HepG2 (cell line): ENCODE measurements at regions not wholly inside any gene's neighbourhood (a gene's known extent, or its start where the extent isn't known, plus 50 kb on each side); places are given as distances from the start of the nearest gene placed in this dataset.

Experiments used
- CBX1 ChIP-seq: IDR thresholded peaks from one replicate; pipeline ENCODE4 v1.6.1; 2016; ENCODE audit warnings: antibody characterized with exemption, low read depth
- CTCF ChIP-seq: sonication (generic); formaldehyde crosslinking; IDR thresholded peaks from 2 replicates; pipeline ENCODE4 v1.5.0; 2020; ENCODE audit warnings: mild to moderate bottlenecking, missing genetic modification reagents, moderate library complexity
- HES4 ChIP-seq: sonication (generic); formaldehyde crosslinking; IDR thresholded peaks from 2 replicates; pipeline ENCODE4 v1.9.0; 2021; ENCODE audit warnings: mild to moderate bottlenecking, missing genetic modification reagents, borderline replicate concordance
- HIVEP1 ChIP-seq: sonication (generic); formaldehyde crosslinking; IDR thresholded peaks from 2 replicates; pipeline ENCODE4 v1.4.0; 2020; ENCODE audit warnings: mild to moderate bottlenecking, missing genetic modification reagents
- HNRNPLL ChIP-seq: fragments of 200-400 bp; formaldehyde crosslinking; IDR thresholded peaks from 2 replicates; pipeline ENCODE4 v1.6.1; 2017; ENCODE audit warnings: mild to moderate bottlenecking, low read depth, low read length; ENCODE audit not compliant: poor library complexity, severe bottlenecking
- NFYB ChIP-seq: sonication (generic); formaldehyde crosslinking; IDR thresholded peaks from 2 replicates; pipeline ENCODE4 v1.4.0; 2020; ENCODE audit warnings: missing genetic modification reagents
- POLR2A ChIP-seq, 2 experiments: IDR thresholded peaks; 2 replicates each; pipeline ENCODE4 v1.6.1; 2011; ENCODE audit warnings: low read depth in 2 of 2, low read length in 2 of 2, mild to moderate bottlenecking in 1 of 2, moderate library complexity in 1 of 2; ENCODE audit not compliant: insufficient read depth in 1 of 2
- TARDBP ChIP-seq: sonication (generic); formaldehyde crosslinking; IDR thresholded peaks from 2 replicates; pipeline ENCODE4 v1.8.0; 2022; ENCODE audit warnings: mild to moderate bottlenecking, missing genetic modification reagents
- ZFP1 ChIP-seq: IDR thresholded peaks from 2 replicates; pipeline ENCODE4 v1.6.1; 2016
- ZNF530 ChIP-seq: sonication (generic); formaldehyde crosslinking; IDR thresholded peaks from 2 replicates; pipeline ENCODE4 v1.5.0; 2020; ENCODE audit warnings: low read depth, mild to moderate bottlenecking, missing genetic modification reagents
- TF ChIP-seq, protein P1 (sequence below): sonication (generic); formaldehyde crosslinking; IDR thresholded peaks from 2 replicates; pipeline ENCODE4 v1.4.0; 2020; ENCODE audit warnings: low read depth, missing genetic modification reagents
- TF ChIP-seq, protein P2 (sequence below): IDR thresholded peaks from 2 replicates; pipeline ENCODE4 v1.6.1; 2016; ENCODE audit warnings: low read depth

- TF ChIP-seq HNRNPLL (no peak), ZFP1 (CRISPR knock-in tag) (no peak), HES4 (CRISPR knock-in tag) (no peak), CTCF (CRISPR knock-in tag) (no peak), POLR2A (IDR thresholded peaks at IDR 0.05; ENCODE audit: insufficient read depth in 1 of 2, low read depth in 2 of 2, low read length in 2 of 2) (no peak), CBX1 (no peak), HIVEP1 (CRISPR knock-in tag) (no peak), TARDBP (CRISPR knock-in tag) (no peak), ZNF530 (no peak), NFYB (CRISPR knock-in tag) (no peak)
- TF ChIP-seq, protein P1, sequence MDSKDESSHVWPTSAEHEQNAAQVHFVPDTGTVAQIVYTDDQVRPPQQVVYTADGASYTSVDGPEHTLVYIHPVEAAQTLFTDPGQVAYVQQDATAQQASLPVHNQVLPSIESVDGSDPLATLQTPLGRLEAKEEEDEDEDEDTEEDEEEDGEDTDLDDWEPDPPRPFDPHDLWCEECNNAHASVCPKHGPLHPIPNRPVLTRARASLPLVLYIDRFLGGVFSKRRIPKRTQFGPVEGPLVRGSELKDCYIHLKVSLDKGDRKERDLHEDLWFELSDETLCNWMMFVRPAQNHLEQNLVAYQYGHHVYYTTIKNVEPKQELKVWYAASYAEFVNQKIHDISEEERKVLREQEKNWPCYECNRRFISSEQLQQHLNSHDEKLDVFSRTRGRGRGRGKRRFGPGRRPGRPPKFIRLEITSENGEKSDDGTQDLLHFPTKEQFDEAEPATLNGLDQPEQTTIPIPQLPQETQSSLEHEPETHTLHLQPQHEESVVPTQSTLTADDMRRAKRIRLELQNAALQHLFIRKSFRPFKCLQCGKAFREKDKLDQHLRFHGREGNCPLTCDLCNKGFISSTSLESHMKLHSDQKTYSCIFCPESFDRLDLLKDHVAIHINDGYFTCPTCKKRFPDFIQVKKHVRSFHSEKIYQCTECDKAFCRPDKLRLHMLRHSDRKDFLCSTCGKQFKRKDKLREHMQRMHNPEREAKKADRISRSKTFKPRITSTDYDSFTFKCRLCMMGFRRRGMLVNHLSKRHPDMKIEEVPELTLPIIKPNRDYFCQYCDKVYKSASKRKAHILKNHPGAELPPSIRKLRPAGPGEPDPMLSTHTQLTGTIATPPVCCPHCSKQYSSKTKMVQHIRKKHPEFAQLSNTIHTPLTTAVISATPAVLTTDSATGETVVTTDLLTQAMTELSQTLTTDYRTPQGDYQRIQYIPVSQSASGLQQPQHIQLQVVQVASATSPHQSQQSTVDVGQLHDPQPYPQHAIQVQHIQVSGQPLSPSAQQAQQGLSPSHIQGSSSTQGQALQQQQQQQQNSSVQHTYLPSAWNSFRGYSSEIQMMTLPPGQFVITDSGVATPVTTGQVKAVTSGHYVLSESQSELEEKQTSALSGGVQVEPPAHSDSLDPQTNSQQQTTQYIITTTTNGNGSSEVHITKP (CRISPR knock-in tag) = no peak
- TF ChIP-seq, protein P2, sequence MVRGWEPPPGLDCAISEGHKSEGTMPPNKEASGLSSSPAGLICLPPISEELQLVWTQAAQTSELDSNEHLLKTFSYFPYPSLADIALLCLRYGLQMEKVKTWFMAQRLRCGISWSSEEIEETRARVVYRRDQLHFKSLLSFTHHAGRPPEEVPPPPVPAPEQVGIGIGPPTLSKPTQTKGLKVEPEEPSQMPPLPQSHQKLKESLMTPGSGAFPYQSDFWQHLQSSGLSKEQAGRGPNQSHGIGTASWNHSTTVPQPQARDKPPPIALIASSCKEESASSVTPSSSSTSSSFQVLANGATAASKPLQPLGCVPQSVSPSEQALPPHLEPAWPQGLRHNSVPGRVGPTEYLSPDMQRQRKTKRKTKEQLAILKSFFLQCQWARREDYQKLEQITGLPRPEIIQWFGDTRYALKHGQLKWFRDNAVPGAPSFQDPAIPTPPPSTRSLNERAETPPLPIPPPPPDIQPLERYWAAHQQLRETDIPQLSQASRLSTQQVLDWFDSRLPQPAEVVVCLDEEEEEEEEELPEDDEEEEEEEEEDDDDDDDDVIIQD (CRISPR knock-in tag) = no peak
These were observed 152.8 kb downstream of the ARRDC4 start for GRCh38 chr15:98113327-98113726.
